Cerebellar cortex (tissue), 1 donor: ENCODE measurements at regions not wholly inside any gene's neighbourhood (a gene's known extent, or its start where the extent isn't known, plus 50 kb on each side); places are given as distances from the start of the nearest gene placed in this dataset.

ENCODE experiments used
- DNase-seq: peaks from one replicate; pipeline ENCODE4 v3.0.0-alpha.2; 2015; ENCODE audit warnings: low spot score

- DNase-seq, result no peak
Measured at GRCh38 chr4:89166971-89167475, 55.7 kb downstream of the TIGD2 start.

- DNase-seq, result peak; percentile 69
Measured at GRCh38 chr4:89171176-89171805, 60.0 kb downstream of the TIGD2 start.

GRCh38 chr4:89172865-89173264, 61.5 kb downstream of the TIGD2 start:
- no peak for DNase-seq

- DNase-seq, result no peak
Measured at GRCh38 chr4:89173336-89174090, 62.2 kb downstream of the TIGD2 start.

- DNase-seq, result no peak
Measured at GRCh38 chr4:89174784-89175183, 63.5 kb downstream of the TIGD2 start.

- peak; percentile 68 for DNase-seq
Measured at GRCh38 chr4:89175611-89176010, 64.3 kb downstream of the TIGD2 start.

GRCh38 chr4:89177807-89178206, 66.5 kb downstream of the TIGD2 start:
- DNase-seq, result no peak

GRCh38 chr4:89184407-89184806, 73.1 kb downstream of the TIGD2 start:
- no peak for DNase-seq
